Osteoblast (primary cell): ENCODE measurements at regions not wholly inside any gene's neighbourhood (a gene's known extent, or its start where the extent isn't known, plus 50 kb on each side); places are given as distances from the start of the nearest gene placed in this dataset.

Source experiments
- DNase-seq: peaks from one replicate; pipeline ENCODE4 v3.0.0; 2011; ENCODE audit warnings: low spot score, mixed read lengths; ENCODE audit not compliant: insufficient read length; ENCODE audit errors: missing footprints
- H2AFZ ChIP-seq: 2 replicates; pipeline ENCODE4 v1.6.0; 2011; ENCODE audit warnings: mild to moderate bottlenecking, low read length
- H3K27ac ChIP-seq: 2 replicates; pipeline ENCODE4 v1.5.1; 2011; ENCODE audit warnings: mild to moderate bottlenecking, low read depth, low read length, moderate library complexity
- H3K27me3 ChIP-seq: 2 replicates; pipeline ENCODE4 v1.6.0; 2012; ENCODE audit warnings: mild to moderate bottlenecking, control low read depth, inconsistent platforms, low read length, moderate library complexity; ENCODE audit not compliant: insufficient read depth
- H3K36me3 ChIP-seq: 2 replicates; pipeline ENCODE4 v1.5.1; 2011; ENCODE audit warnings: mild to moderate bottlenecking, low read length, control low read depth, moderate library complexity; ENCODE audit not compliant: insufficient read depth
- H3K4me1 ChIP-seq: 2 replicates; pipeline ENCODE4 v1.5.1; 2011; ENCODE audit warnings: mild to moderate bottlenecking, low read length, control low read depth, moderate library complexity; ENCODE audit not compliant: insufficient read depth
- H3K4me2 ChIP-seq: 2 replicates; pipeline ENCODE4 v1.6.0; 2011; ENCODE audit warnings: mild to moderate bottlenecking, low read length; ENCODE audit not compliant: insufficient read depth
- H3K4me3 ChIP-seq: fragments of 200-600 bp; sonication (generic); 3 replicates; pipeline ENCODE4 v1.5.1; 2012; ENCODE audit warnings: mild to moderate bottlenecking, low read length, inconsistent platforms; ENCODE audit not compliant: insufficient read depth
- H3K79me2 ChIP-seq: 2 replicates; pipeline ENCODE4 v1.6.0; 2012; ENCODE audit warnings: mild to moderate bottlenecking, low read length, control low read depth, inconsistent platforms; ENCODE audit not compliant: insufficient read depth
- H3K9me3 ChIP-seq: 2 replicates; pipeline ENCODE4 v1.5.1; 2011; ENCODE audit warnings: low read depth, low read length, control low read depth
- H4K20me1 ChIP-seq: 2 replicates; pipeline ENCODE4 v1.6.0; 2012; ENCODE audit warnings: mild to moderate bottlenecking, low read length, control low read depth; ENCODE audit not compliant: insufficient read depth
- CTCF ChIP-seq: IDR thresholded peaks from 2 replicates; pipeline ENCODE4 v1.5.1; 2011; ENCODE audit warnings: mild to moderate bottlenecking, low read depth, low read length, moderate library complexity; ENCODE audit errors: extremely low read depth

GRCh38 chr10:70970830-70971229, 82.5 kb upstream of the PCBD1 start:
- Histone ChIP-seq H3K79me2 (no peaks in the 10 kb centered on the region), H3K36me3 (no peaks in the 10 kb centered on the region), H3K27me3 (peaks cover 14% of the 10 kb centered on the region), H4K20me1 (no peaks in the 10 kb centered on the region), H3K4me1 (no peaks in the 10 kb centered on the region), H3K4me3 (no peak overlapping the region), H3K4me2 (no peak overlapping the region), H2AFZ (no peak overlapping the region), H3K27ac (no peak overlapping the region), H3K9me3 (no peaks in the 10 kb centered on the region)
- TF ChIP-seq CTCF: no peak
- DNase-seq: no peak

GRCh38 chr10:70973275-70973674, 84.9 kb upstream of the PCBD1 start:
- H3K4me3 ChIP-seq: no peak overlapping the region
- H3K79me2 ChIP-seq: no peaks in the 10 kb centered on the region
- TF ChIP-seq CTCF: no peak
- no peak for DNase-seq
- peaks cover 13% of the 10 kb centered on the region for H3K27me3 ChIP-seq
- H3K4me2 ChIP-seq: no peak overlapping the region
- no peaks in the 10 kb centered on the region for H4K20me1 ChIP-seq
- no peak overlapping the region for H3K27ac ChIP-seq
- H3K9me3 ChIP-seq: no peaks in the 10 kb centered on the region
- no peaks in the 10 kb centered on the region for H3K4me1 ChIP-seq
- no peak overlapping the region for H2AFZ ChIP-seq
- H3K36me3 ChIP-seq: no peaks in the 10 kb centered on the region

GRCh38 chr10:70974351-70974901, 86.1 kb upstream of the PCBD1 start:
- peaks cover 13% of the 10 kb centered on the region for H3K27me3 ChIP-seq
- no peak overlapping the region for H3K4me2 ChIP-seq
- no peak for TF ChIP-seq CTCF
- no peaks in the 10 kb centered on the region for H4K20me1 ChIP-seq
- H3K79me2 ChIP-seq: no peaks in the 10 kb centered on the region
- no peaks in the 10 kb centered on the region for H3K4me1 ChIP-seq
- H3K27ac ChIP-seq: no peak overlapping the region
- H3K9me3 ChIP-seq: no peaks in the 10 kb centered on the region
- H2AFZ ChIP-seq: no peak overlapping the region
- H3K4me3 ChIP-seq: no peak overlapping the region
- no peaks in the 10 kb centered on the region for H3K36me3 ChIP-seq
- DNase-seq: no peak

GRCh38 chr10:70974920-70975319, 86.6 kb upstream of the PCBD1 start:
- Histone ChIP-seq H3K27ac (no peak overlapping the region), H3K4me2 (no peak overlapping the region), H2AFZ (no peak overlapping the region), H3K4me3 (no peak overlapping the region), H3K4me1 (no peaks in the 10 kb centered on the region), H3K79me2 (no peaks in the 10 kb centered on the region), H3K9me3 (no peaks in the 10 kb centered on the region), H3K27me3 (peaks cover 13% of the 10 kb centered on the region), H3K36me3 (no peaks in the 10 kb centered on the region), H4K20me1 (no peaks in the 10 kb centered on the region)
- TF ChIP-seq CTCF: no peak
- no peak for DNase-seq
